HG03469 (cell line): ENCODE measurements at regions not wholly inside any gene's neighbourhood (a gene's known extent, or its start where the extent isn't known, plus 50 kb on each side); places are given as distances from the start of the nearest gene placed in this dataset.
"Not testable (repeated sequence)": the region's sequence is repeated elsewhere in the genome, so short reads cannot be mapped to it uniquely, and the experiment has no call there.

Source experiments
- ATAC-seq: cut with Tn5 transposase; IDR thresholded peaks from one replicate; pipeline ENCODE4 v1.9.1; 2021; ENCODE audit warnings: mild to moderate bottlenecking, moderate library complexity, moderate number of reproducible peaks; ENCODE audit not compliant: unreplicated experiment

- ATAC-seq = no peak
Observed at GRCh38 chr3:70658513-70659310, 346.3 kb upstream of the MDFIC2 start.

GRCh38 chr3:70657454-70657853, 345.0 kb upstream of the MDFIC2 start:
- ATAC-seq = no peak

- no peak for ATAC-seq
Observed at GRCh38 chr3:70647823-70648222, 335.4 kb upstream of the MDFIC2 start.

- no peak for ATAC-seq
Observed at GRCh38 chr3:70647094-70647493, 334.7 kb upstream of the MDFIC2 start.

GRCh38 chr3:70646635-70647034, 334.2 kb upstream of the MDFIC2 start:
- no peak for ATAC-seq

GRCh38 chr3:70640481-70640880, 328.0 kb upstream of the MDFIC2 start:
- no peak for ATAC-seq

- no peak for ATAC-seq
Observed at GRCh38 chr3:70635301-70635700, 322.9 kb upstream of the MDFIC2 start.

- no peak for ATAC-seq
Observed at GRCh38 chr3:70631716-70632307, 319.4 kb upstream of the MDFIC2 start.

GRCh38 chr3:70621451-70621850, 309.0 kb upstream of the MDFIC2 start:
- no peak for ATAC-seq

- no peak for ATAC-seq
Observed at GRCh38 chr3:70620956-70621355, 308.5 kb upstream of the MDFIC2 start.

- no peak for ATAC-seq
Observed at GRCh38 chr3:70620367-70620766, 307.9 kb upstream of the MDFIC2 start.

GRCh38 chr3:70618151-70618550, 305.7 kb upstream of the MDFIC2 start:
- ATAC-seq = no peak

GRCh38 chr3:70617349-70617748, 304.9 kb upstream of the MDFIC2 start:
- not testable (repeated sequence) for ATAC-seq

GRCh38 chr3:70615286-70615685, 302.8 kb upstream of the MDFIC2 start:
- no peak for ATAC-seq

- ATAC-seq = no peak
Observed at GRCh38 chr3:70614111-70614510, 301.7 kb upstream of the MDFIC2 start.

- ATAC-seq = no peak
Observed at GRCh38 chr3:70612920-70613319, 300.5 kb upstream of the MDFIC2 start.

- ATAC-seq = not testable (repeated sequence)
Observed at GRCh38 chr3:70611667-70612277, 299.3 kb upstream of the MDFIC2 start.

GRCh38 chr3:70608434-70608833, 296.0 kb upstream of the MDFIC2 start:
- no peak for ATAC-seq

GRCh38 chr3:70607469-70607868, 295.0 kb upstream of the MDFIC2 start:
- ATAC-seq = no peak

GRCh38 chr3:70606018-70606417, 293.6 kb upstream of the MDFIC2 start:
- ATAC-seq = no peak

- ATAC-seq = no peak
Observed at GRCh38 chr3:70603103-70603502, 290.7 kb upstream of the MDFIC2 start.

GRCh38 chr3:70597312-70597711, 284.9 kb upstream of the MDFIC2 start:
- ATAC-seq = no peak
